ENCODE measurements at regions not wholly inside any gene's neighbourhood (a gene's known extent, or its start where the extent isn't known, plus 50 kb on each side); places are given as distances from the start of the nearest gene placed in this dataset.

- ChIA-PET CTCF (no interaction called here), POLR2A (ENCODE audit: unreplicated experiment) (no interaction called here)
- BruUV-seq (replicated peaks): no TSS peak
- Histone ChIP-seq H3K27me3 (ENCODE audit: insufficient read depth, low read depth) (no peaks in the 10 kb centered on the region), H3K9me2 (ENCODE audit: insufficient read depth) (no peaks in the 10 kb centered on the region), H3F3A (ENCODE audit: insufficient read depth, low read depth) (no peaks in the 10 kb centered on the region), H3K4me2 (no peak overlapping the region), H3K4me1 (replicated peaks; ENCODE audit: insufficient read depth) (no peaks in the 10 kb centered on the region), H3K9me3 (ENCODE audit: insufficient read depth, low read depth) (no peaks in the 10 kb centered on the region), H3K79me2 (ENCODE audit: low read depth) (no peaks in the 10 kb centered on the region), H3K36me3 (ENCODE audit: low read depth) (no peaks in the 10 kb centered on the region), H4K20me1 (ENCODE audit: insufficient read depth) (no peaks in the 10 kb centered on the region), H3K27ac (no peak overlapping the region), H2AFZ (no peak overlapping the region), H3K4me3 (no peak overlapping the region)
- intact Hi-C loops (cut with micrococcal nuclease; ENCODE audit: unreplicated experiment): no loop called here
- no peak for DNase-seq
- no peak for TF ChIP-seq CTCF (conservative IDR thresholded peaks at IDR 0.05)
- TF ChIP-seq EZH2 (IDR thresholded peaks at IDR 0.05; ENCODE audit: low read depth): no peak
These were observed 515.1 kb upstream of the PTBP2 start for GRCh38 chr1:96206451-96206850.

- no peak overlapping the region for H2AFZ ChIP-seq
- H3K79me2 ChIP-seq (ENCODE audit: low read depth): no peaks in the 10 kb centered on the region
- H3K4me1 ChIP-seq (replicated peaks; ENCODE audit: insufficient read depth): no peaks in the 10 kb centered on the region
- no peaks in the 10 kb centered on the region for H3K36me3 ChIP-seq (ENCODE audit: low read depth)
- POLR2A ChIA-PET (ENCODE audit: unreplicated experiment): no interaction called here
- CTCF ChIA-PET: no interaction called here
- H3K9me3 ChIP-seq (ENCODE audit: insufficient read depth, low read depth): no peaks in the 10 kb centered on the region
- no TSS peak for BruUV-seq (replicated peaks)
- no peak overlapping the region for H3K4me2 ChIP-seq
- H3K27ac ChIP-seq: no peak overlapping the region
- no peak for DNase-seq
- no peak overlapping the region for H3K4me3 ChIP-seq
- no peaks in the 10 kb centered on the region for H3K9me2 ChIP-seq (ENCODE audit: insufficient read depth)
- intact Hi-C loops (cut with micrococcal nuclease; ENCODE audit: unreplicated experiment): no loop called here
- no peaks in the 10 kb centered on the region for H3K27me3 ChIP-seq (ENCODE audit: insufficient read depth, low read depth)
- no peaks in the 10 kb centered on the region for H3F3A ChIP-seq (ENCODE audit: insufficient read depth, low read depth)
- TF ChIP-seq EZH2 (IDR thresholded peaks at IDR 0.05; ENCODE audit: low read depth) (no peak), CTCF (conservative IDR thresholded peaks at IDR 0.05) (no peak)
- H4K20me1 ChIP-seq (ENCODE audit: insufficient read depth): no peaks in the 10 kb centered on the region
These were observed 513.6 kb upstream of the PTBP2 start for GRCh38 chr1:96207936-96208335.

DNA sequence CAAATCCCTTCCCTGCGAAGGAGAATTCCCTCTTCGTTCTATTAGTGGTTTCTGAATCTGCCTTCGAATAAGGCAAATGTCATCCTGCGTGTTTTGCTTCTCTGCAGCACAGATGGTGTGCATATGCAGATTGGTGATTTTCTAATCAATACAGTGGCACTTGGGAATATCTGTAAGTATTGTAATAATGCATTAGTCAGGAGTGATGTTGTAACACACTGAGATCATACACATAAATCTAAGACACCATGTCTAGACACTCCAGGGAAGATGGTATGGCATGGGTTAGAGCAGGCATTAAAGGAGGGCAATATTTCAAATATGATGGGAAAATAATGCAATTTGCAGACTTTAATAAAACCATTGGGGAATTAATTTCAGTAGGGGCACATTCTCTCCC lies 513.2 kb upstream of the PTBP2 start:
- intact Hi-C loops (cut with micrococcal nuclease; ENCODE audit: unreplicated experiment): no loop called here
- H3K27me3 ChIP-seq (ENCODE audit: insufficient read depth, low read depth): no peaks in the 10 kb centered on the region
- CTCF ChIA-PET: no interaction called here
- H3K4me1 ChIP-seq (replicated peaks; ENCODE audit: insufficient read depth): no peaks in the 10 kb centered on the region
- H3K9me2 ChIP-seq (ENCODE audit: insufficient read depth): no peaks in the 10 kb centered on the region
- H3K4me3 ChIP-seq: no peak overlapping the region
- H3K27ac ChIP-seq: no peak overlapping the region
- no peaks in the 10 kb centered on the region for H4K20me1 ChIP-seq (ENCODE audit: insufficient read depth)
- no peaks in the 10 kb centered on the region for H3F3A ChIP-seq (ENCODE audit: insufficient read depth, low read depth)
- DNase-seq: no peak
- BruUV-seq (replicated peaks): no TSS peak
- H2AFZ ChIP-seq: no peak overlapping the region
- H3K36me3 ChIP-seq (ENCODE audit: low read depth): no peaks in the 10 kb centered on the region
- no peaks in the 10 kb centered on the region for H3K9me3 ChIP-seq (ENCODE audit: insufficient read depth, low read depth)
- POLR2A ChIA-PET (ENCODE audit: unreplicated experiment): no interaction called here
- no peak overlapping the region for H3K4me2 ChIP-seq
- H3K79me2 ChIP-seq (ENCODE audit: low read depth): no peaks in the 10 kb centered on the region
- TF ChIP-seq EZH2 (IDR thresholded peaks at IDR 0.05; ENCODE audit: low read depth) (no peak), CTCF (conservative IDR thresholded peaks at IDR 0.05) (no peak)

All from PC-9 (cell line).